GM12864 (cell line): ENCODE measurements at regions not wholly inside any gene's neighbourhood (a gene's known extent, or its start where the extent isn't known, plus 50 kb on each side); places are given as distances from the start of the nearest gene placed in this dataset.

Experiments used
- DNase-seq: peaks from one replicate; pipeline ENCODE4 v3.0.0-alpha.2; 2011; ENCODE audit warnings: low read depth
- H3K4me3 ChIP-seq: 2 replicates; pipeline ENCODE4 v1.5.1; 2011; ENCODE audit warnings: mild to moderate bottlenecking, low read depth, low read length, control low read depth
- TF ChIP-seq, protein P1 (sequence below): IDR thresholded peaks from 2 replicates; pipeline ENCODE4 v1.5.1; 2011; ENCODE audit warnings: low read depth, mild to moderate bottlenecking, moderate library complexity, low read length, control low read depth, inconsistent platforms; ENCODE audit errors: missing control alignments

DNA sequence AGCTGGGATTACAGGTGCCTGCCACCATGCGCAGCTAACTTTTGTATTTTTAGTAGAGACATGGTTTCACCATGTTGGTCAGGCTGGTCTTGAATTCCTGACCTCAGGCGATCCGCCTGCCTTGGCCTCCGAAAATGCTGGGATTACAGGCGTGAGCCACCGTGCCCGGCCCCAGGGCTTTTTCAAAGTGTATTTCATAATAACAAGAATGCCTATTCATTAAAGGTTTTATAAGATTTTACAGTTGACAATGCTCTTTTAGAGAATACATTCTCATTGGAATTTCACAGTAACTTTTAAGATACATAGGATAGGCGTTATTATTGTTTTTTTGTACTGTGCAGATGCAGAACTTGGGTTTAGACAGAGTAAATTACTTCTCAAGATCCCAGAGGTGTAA lies 52.6 kb upstream of the PTPRK start:
- no peak overlapping the region for H3K4me3 ChIP-seq
- DNase-seq = no peak
- TF ChIP-seq, protein P1, sequence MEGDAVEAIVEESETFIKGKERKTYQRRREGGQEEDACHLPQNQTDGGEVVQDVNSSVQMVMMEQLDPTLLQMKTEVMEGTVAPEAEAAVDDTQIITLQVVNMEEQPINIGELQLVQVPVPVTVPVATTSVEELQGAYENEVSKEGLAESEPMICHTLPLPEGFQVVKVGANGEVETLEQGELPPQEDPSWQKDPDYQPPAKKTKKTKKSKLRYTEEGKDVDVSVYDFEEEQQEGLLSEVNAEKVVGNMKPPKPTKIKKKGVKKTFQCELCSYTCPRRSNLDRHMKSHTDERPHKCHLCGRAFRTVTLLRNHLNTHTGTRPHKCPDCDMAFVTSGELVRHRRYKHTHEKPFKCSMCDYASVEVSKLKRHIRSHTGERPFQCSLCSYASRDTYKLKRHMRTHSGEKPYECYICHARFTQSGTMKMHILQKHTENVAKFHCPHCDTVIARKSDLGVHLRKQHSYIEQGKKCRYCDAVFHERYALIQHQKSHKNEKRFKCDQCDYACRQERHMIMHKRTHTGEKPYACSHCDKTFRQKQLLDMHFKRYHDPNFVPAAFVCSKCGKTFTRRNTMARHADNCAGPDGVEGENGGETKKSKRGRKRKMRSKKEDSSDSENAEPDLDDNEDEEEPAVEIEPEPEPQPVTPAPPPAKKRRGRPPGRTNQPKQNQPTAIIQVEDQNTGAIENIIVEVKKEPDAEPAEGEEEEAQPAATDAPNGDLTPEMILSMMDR = no peak

DNA sequence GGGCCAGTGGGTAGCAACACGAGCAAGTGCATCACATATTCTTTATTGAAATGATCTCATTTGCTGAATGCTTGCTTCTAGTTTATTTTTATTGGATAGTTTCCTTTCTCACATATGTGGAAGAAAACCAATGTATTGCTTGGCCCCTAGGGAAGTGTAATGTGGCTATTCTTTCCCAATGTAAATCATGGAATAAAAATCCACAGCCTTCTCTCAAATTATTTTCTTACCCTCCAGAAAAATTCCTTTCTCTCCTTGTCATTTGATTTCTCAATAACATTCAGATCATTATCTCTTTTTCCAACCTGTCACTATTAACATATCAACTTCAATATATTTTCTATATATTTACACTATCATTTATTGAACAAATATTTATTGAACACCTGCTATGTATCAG lies 51.9 kb upstream of the PTPRK start:
- no peak overlapping the region for H3K4me3 ChIP-seq
- TF ChIP-seq, protein P1 = no peak
- no peak for DNase-seq

DNA sequence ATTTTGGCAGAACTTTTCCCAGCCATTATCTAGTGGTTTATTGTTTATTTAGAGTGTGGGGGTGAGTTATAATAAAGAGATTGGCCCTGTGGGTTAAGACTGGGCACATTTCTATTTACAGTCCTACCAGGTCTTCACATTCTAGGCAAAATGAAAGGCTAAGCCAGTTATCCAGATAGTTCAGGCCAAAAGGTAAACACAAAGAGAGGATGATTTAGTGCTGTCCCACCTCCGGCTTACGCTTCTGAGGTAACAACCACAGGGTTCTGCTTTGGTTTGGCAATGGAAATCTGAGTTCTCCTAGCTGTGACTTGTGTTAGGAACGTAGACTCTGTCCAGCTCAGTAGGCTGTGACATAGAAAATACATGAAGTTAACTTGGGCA lies 50.3 kb upstream of the PTPRK start:
- H3K4me3 ChIP-seq = no peak overlapping the region
- DNase-seq = no peak
- TF ChIP-seq, protein P1 = no peak

DNA sequence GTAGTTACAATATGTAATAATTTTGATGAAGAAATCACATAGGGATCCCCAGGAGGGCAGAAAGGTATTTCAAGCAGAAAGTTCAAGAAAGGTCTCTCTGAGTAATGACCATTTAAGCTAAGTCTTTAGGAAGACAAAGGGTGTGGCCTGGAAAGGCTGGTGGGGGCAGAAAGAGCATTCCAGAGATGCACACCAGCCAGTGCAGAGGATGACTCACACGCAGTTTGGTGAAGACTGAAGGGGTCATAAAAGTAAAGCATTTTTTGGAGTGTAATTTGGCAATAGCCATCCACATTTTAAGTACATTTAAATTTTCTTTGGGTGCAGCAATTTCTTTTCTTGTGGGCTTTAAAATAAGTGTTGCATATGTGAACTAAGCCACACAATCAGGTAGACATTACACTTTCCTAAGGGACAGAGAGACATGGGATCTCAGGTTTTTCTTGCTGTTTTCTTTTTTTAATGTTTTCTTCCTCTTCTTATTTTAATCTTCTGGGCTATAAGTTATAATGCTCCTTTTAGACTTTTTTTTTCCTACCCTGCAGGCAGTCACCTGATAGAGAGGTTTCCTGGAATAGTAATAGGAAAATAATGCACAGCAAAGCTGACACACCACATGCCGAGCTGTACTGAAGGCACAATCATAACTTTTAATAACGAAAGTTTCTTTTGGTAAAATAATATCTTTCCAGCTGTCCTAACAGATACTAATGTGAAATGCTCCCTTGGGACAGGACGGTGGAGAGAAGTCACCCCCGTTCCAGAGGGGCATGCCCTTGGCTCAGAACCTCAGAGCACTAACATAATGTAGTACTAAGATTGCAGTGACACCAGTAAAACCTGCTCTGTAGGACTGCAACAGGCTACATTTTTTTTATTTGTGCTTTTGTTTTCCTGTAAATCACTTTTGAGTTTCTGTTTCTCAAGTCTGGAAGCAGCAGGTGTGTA lies 49.6 kb upstream of the PTPRK start:
- DNase-seq = no peak
- no peak overlapping the region for H3K4me3 ChIP-seq
- TF ChIP-seq, protein P1 = no peak
